Activated CD4-positive, alpha-beta T cell treated with anti-CD3 and anti-CD28 coated beads for 36 hours (primary cell): ENCODE measurements at regions not wholly inside any gene's neighbourhood (a gene's known extent, or its start where the extent isn't known, plus 50 kb on each side); places are given as distances from the start of the nearest gene placed in this dataset.
"Not testable (repeated sequence)": the region's sequence is repeated elsewhere in the genome, so short reads cannot be mapped to it uniquely, and the experiment has no call there.

ENCODE experiments used
- ATAC-seq: fragments of 200-7000 bp; cut with Tn5 transposase; one replicate; pipeline ENCODE4 v1.10.0; 2021; ENCODE audit warnings: mild to moderate bottlenecking, moderate library complexity
- CTCF ChIA-PET: fragments of 350-600 bp; sonication (Branson Sonifier 250); formaldehyde crosslinking; loops from one replicate; lab custom pipeline; 2021; ENCODE audit warnings: antibody characterized with exemption; lab: Charles Lee
- POLR2A ChIA-PET: fragments of 350-600 bp; sonication (Branson Sonifier 250); formaldehyde crosslinking; loops from one replicate; lab custom pipeline; 2021; ENCODE audit warnings: antibody characterized with exemption, inconsistent platforms; lab: Charles Lee
- DNase-seq: peaks from one replicate; pipeline ENCODE4 v3.0.0-alpha.2; 2020
- H3K27ac Mint-ChIP-seq: one replicate; pipeline ENCODE4 v1.8.0; 2021; ENCODE audit warnings: mixed read lengths
- H3K27me3 Mint-ChIP-seq: one replicate; pipeline ENCODE4 v1.8.0; 2021; ENCODE audit warnings: mixed read lengths
- H3K36me3 Mint-ChIP-seq: one replicate; pipeline ENCODE4 v1.8.0; 2021; ENCODE audit warnings: low read depth, mixed read lengths
- H3K4me1 Mint-ChIP-seq: one replicate; pipeline ENCODE4 v1.8.0; 2021; ENCODE audit warnings: mixed read lengths
- H3K4me3 Mint-ChIP-seq: one replicate; pipeline ENCODE4 v1.8.0; 2021; ENCODE audit warnings: mild to moderate bottlenecking, moderate library complexity, mixed read lengths
- H3K9me3 Mint-ChIP-seq: one replicate; pipeline ENCODE4 v1.8.0; 2021; ENCODE audit warnings: low read depth, mixed read lengths
- intact Hi-C, 2 experiments: fragments of 100-400 bp; cut with DNase I in 1 of 2; cut with micrococcal nuclease in 1 of 2; formaldehyde crosslinking; loops; one replicate each; pipeline versions ENCODE4 v1.14.2 to v1.15.1; 2022 to 2024; cut with DNase I, micrococcal nuclease

DNA sequence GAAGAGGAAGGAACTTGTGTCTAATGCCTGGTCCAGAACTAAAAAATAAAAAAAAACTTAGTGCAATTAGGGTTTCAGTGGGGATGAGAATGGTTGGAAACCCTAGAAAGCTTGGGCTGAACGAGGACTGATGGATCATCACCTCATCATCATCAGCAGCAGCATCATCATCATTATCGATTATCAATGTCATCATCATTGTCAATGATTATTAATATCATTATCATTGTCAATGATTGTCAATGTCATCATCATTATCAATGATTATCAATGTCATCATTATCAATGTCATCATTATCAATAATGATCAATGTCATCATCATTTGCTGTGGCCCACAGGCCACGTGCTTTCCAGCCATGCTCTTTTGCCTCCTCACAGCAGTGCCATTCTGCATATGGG is 952.0 kb upstream of the ZNF722 start:
- DNase-seq (no peak), ATAC-seq (no peak)
- CTCF ChIA-PET = no interaction called here
- POLR2A ChIA-PET = no interaction called here
- peaks cover 5% of the 10 kb centered on the region for H3K36me3 Mint-ChIP-seq
- no peak overlapping the region for H3K27ac Mint-ChIP-seq
- no peaks in the 10 kb centered on the region for H3K4me1 Mint-ChIP-seq
- H3K27me3 Mint-ChIP-seq = no peaks in the 10 kb centered on the region
- intact Hi-C loops = loop anchor here in 1 of 2 experiments (10.0 kb wide), 1 partner anchor 62 kb away; no protein-coding TSS in a partner anchor
- H3K9me3 Mint-ChIP-seq = peaks cover 32% of the 10 kb centered on the region
- no peak overlapping the region for H3K4me3 Mint-ChIP-seq

DNA sequence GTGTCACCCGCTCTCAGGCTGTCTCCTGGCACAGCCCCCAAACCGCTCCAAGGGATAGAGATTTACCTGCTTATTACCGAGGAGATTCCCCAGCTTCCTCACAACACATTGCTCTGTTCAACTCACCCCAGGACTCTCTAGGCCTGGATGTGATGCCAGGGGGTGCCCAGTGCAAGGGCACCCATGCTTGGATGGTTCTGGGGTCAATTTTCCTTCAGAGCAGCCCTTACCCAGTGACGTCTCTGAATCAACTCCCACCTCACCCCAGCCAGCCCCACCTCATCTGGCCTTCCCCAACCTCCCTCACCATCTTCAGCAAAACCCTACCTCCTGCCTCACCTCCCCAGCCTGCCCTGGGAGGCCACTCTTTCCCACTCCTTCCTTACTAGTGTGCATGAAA is 951.6 kb upstream of the ZNF722 start:
- H3K27ac Mint-ChIP-seq = no peak overlapping the region
- intact Hi-C loops = loop anchor here in 1 of 2 experiments (10.0 kb wide), 1 partner anchor 62 kb away; no protein-coding TSS in a partner anchor
- ChIA-PET POLR2A (no interaction called here), CTCF (no interaction called here)
- no peaks in the 10 kb centered on the region for H3K4me1 Mint-ChIP-seq
- H3K4me3 Mint-ChIP-seq = no peak overlapping the region
- ATAC-seq (no peak), DNase-seq (no peak)
- peaks cover 29% of the 10 kb centered on the region for H3K9me3 Mint-ChIP-seq
- no peaks in the 10 kb centered on the region for H3K27me3 Mint-ChIP-seq
- H3K36me3 Mint-ChIP-seq = peaks cover 5% of the 10 kb centered on the region

DNA sequence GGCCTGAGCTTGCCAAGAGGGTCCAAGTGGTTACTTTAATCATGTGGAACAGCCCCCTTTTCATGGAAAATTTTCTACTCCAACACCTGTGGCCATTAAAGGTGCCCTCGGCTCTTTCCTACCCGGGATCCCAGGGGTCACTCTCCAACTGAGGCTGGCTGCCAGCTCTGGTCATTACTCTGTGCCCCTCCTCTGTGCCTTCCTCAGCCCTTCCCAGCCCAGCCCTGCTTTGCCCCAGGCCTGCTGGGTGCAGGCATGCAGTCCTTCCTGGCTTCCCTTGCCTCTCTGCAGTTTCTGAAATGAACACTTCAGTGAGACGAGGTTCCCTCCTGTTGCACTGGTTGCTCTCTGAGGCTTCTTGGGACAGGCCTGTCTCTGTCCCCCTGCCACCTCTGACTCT is 951.1 kb upstream of the ZNF722 start:
- DNase-seq (no peak), ATAC-seq (no peak)
- ChIA-PET POLR2A (no interaction called here), CTCF (no interaction called here)
- H3K9me3 Mint-ChIP-seq = peaks cover 24% of the 10 kb centered on the region
- peaks cover 5% of the 10 kb centered on the region for H3K36me3 Mint-ChIP-seq
- no peak overlapping the region for H3K4me3 Mint-ChIP-seq
- intact Hi-C loops = loop anchor here in 1 of 2 experiments (10.0 kb wide), 1 partner anchor 63 kb away; no protein-coding TSS in a partner anchor
- no peaks in the 10 kb centered on the region for H3K27me3 Mint-ChIP-seq
- H3K4me1 Mint-ChIP-seq = no peaks in the 10 kb centered on the region
- no peak overlapping the region for H3K27ac Mint-ChIP-seq

DNA sequence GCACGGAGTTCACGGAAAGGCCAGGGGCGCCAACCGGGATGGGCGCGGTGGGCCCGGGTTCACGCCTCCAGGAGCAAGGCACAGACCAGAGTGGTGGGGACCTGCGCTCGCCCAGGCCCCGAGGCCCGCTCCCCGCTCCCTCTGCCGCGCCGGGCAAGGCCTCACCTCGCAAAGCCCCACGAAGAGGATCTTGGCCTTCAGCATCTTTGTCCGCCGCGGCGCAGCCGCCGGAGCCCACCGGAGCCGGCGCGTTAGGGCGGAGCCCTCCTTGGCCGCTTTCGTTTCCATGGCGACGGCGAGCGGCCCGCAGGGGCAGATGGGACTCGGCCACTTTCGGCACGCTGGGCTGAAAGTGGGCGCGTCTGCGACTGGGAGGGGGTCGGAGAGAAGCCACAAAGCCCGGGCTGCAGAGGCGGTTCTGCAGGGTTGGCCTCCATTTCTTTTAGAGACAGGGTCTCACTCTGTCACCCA is 944.4 kb upstream of the ZNF722 start:
- ATAC-seq (no peak), DNase-seq (no peak)
- peaks cover 11% of the 10 kb centered on the region for H3K9me3 Mint-ChIP-seq
- no peak overlapping the region for H3K4me3 Mint-ChIP-seq
- CTCF ChIA-PET = no interaction called here
- POLR2A ChIA-PET = no interaction called here
- H3K4me1 Mint-ChIP-seq = no peaks in the 10 kb centered on the region
- H3K27me3 Mint-ChIP-seq = no peaks in the 10 kb centered on the region
- H3K27ac Mint-ChIP-seq = no peak overlapping the region
- intact Hi-C loops = no loop called here
- no peaks in the 10 kb centered on the region for H3K36me3 Mint-ChIP-seq

DNA sequence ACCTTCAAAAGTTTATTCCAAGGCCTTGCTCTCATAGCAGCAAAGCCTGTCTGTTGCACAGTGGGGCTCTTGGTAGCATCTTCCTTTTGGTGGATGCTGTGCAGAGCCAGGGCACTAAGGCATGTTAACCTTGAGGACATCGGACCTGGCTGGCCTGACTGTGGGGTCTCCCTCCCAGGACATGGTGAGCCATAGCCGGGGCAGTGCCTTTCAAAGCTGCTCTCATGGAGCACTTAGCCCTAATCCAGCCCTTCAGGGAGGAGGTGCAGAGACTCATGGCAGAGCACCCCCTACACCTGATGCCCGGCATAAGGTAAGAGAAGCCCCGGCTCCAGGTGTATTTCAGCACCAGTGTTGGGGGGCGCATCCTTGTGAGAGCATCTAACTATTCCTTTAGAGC is 941.4 kb upstream of the ZNF722 start:
- Mint-ChIP-seq H3K9me3 (peaks cover 8% of the 10 kb centered on the region), H3K36me3 (no peaks in the 10 kb centered on the region), H3K4me3 (no peak overlapping the region), H3K4me1 (no peaks in the 10 kb centered on the region), H3K27ac (no peak overlapping the region), H3K27me3 (no peaks in the 10 kb centered on the region)
- ChIA-PET CTCF (no interaction called here), POLR2A (no interaction called here)
- intact Hi-C loops = no loop called here
- ATAC-seq (no peak), DNase-seq (no peak)

DNA sequence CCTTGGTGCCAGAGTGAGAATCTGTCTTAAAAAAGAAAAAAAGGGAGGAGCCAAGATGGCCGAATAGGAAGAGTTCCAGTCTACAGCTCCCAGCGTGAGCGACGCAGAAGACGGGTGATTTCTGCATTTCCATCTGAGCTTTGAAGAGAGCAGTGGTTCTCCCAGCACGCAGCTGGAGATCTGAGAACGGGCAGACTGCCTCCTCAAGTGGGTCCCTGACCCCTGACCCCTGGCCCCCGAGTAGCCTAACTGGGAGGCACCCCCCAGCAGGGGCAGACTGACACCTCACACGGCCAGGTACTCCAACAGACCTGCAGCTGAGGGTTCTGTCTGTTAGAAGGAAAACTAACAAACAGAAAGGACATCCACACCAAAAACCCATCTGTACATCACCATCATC is 937.9 kb upstream of the ZNF722 start:
- H3K4me3 Mint-ChIP-seq, H3K4me1 Mint-ChIP-seq, intact Hi-C loops, CTCF ChIA-PET, POLR2A ChIA-PET, H3K9me3 Mint-ChIP-seq, DNase-seq, H3K27me3 Mint-ChIP-seq, H3K27ac Mint-ChIP-seq, H3K36me3 Mint-ChIP-seq, ATAC-seq: not testable (repeated sequence)

DNA sequence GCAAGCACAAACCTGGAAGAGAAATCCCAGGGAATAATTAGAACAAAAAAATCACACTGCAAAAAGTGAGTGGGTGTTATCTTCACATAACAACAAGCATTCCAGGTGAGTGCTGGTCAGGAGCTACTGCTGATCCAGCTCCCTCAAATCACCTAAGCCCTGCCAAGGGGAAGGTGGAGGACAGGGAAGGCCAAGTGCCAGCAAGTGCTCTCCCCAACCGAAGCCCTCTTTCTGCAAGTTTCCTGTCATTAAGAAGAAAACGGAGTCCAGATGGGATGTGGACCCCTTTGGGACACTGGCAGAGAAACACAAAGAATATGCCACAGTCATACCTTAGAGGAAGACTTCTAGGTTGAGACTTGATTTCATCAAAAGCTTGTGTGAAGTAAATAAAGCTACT is 933.0 kb upstream of the ZNF722 start:
- CTCF ChIA-PET = no interaction called here
- H3K4me3 Mint-ChIP-seq = no peak overlapping the region
- H3K4me1 Mint-ChIP-seq = no peaks in the 10 kb centered on the region

DNA sequence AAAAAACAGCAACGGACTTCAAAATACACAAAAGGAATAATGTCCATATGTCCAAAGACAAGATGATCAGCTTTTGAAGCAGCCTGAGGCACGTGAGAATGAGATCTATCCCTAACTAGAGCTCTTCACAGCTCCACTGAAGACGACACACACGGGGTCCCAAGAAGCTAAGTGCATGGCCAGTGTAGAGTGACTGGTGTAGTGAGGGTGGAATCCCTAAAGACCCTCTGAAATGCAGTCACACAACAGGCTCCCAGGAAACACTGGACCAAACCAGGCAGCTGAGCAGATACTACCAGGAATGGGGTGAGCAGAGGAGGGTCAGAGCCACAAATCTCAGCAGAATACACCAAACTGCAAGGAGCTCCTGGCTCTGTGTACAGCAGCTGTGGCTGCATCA is 932.4 kb upstream of the ZNF722 start:
- H3K27ac Mint-ChIP-seq, H3K4me3 Mint-ChIP-seq, ATAC-seq, DNase-seq, intact Hi-C loops, POLR2A ChIA-PET, H3K27me3 Mint-ChIP-seq, H3K4me1 Mint-ChIP-seq, CTCF ChIA-PET, H3K36me3 Mint-ChIP-seq: not testable (repeated sequence)
- peaks cover 11% of the 10 kb centered on the region for H3K9me3 Mint-ChIP-seq

More for the DNA sequence above, 933.0 kb upstream of the ZNF722 start:
- H3K36me3 Mint-ChIP-seq = no peaks in the 10 kb centered on the region
- H3K27me3 Mint-ChIP-seq = no peaks in the 10 kb centered on the region
- intact Hi-C loops = no loop called here
- H3K9me3 Mint-ChIP-seq = peaks cover 11% of the 10 kb centered on the region
- no peak overlapping the region for H3K27ac Mint-ChIP-seq
- DNase-seq (no peak), ATAC-seq (no peak)
- POLR2A ChIA-PET = no interaction called here

DNA sequence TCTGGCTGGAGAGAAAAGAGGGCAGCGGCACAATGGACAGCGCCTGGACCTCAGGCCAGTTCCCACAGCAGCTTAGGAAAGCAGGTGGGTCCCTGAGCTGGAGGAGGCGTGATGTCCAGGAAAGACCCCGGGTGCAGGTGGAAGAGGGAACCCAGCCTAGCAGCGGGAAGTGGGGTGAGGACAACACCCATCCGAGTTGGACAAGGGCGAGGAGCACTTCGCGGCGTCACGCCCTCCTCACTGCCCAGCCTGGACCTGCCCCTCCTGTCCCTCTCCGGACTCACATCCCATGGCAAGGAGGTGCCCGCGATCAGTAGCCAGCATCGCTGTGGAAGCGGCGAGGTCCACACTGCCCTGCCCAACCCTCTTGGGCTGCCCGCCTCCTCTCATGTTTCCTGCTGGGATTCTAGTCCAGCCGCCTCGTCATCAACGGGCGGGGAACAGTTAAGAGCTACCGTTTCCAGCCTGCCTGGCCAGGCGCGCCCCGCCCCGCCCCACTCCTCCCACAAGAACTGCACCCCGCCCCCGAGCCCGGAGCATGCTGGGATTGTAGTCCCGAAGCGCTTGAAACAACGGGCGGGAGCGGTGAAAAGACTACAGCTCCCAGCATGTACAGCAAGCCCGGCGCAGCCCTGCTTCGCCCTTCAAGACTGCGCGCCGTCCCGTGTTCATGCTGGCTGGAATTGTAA is 930.6 kb upstream of the ZNF722 start:
- no peak overlapping the region for H3K4me3 Mint-ChIP-seq
- no peak overlapping the region for H3K27ac Mint-ChIP-seq
- H3K36me3 Mint-ChIP-seq = no peaks in the 10 kb centered on the region
- ATAC-seq = no peak
- intact Hi-C loops = no loop called here
- peaks cover 16% of the 10 kb centered on the region for H3K9me3 Mint-ChIP-seq
- no peak for DNase-seq
- POLR2A ChIA-PET = no interaction called here
- no peaks in the 10 kb centered on the region for H3K4me1 Mint-ChIP-seq
- H3K27me3 Mint-ChIP-seq = no peaks in the 10 kb centered on the region
- CTCF ChIA-PET = interaction anchor here (0.6 kb wide), 1 partner anchor 1417 kb away, joined by 3 read pairs; no protein-coding TSS in a partner anchor

DNA sequence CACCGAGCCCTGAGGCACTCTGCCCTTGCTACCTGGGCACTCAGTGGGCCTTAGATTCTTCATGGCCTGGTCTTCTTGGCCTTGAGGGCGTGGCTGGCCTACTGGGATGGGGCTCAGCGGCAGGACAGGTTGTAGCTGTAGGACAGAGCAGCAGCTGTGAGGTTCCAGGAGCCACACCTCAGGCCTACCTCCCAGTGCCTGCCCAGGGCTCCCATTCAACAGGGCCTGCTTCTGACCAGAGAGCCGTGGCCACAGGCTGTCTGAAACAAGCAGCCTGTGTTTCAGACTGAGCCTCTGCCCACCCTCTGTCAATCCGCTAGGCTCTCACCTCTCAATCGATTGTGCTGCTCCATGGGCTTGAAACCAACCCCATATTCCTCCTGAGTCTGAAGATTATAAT is 928.0 kb upstream of the ZNF722 start:
- H3K4me3 Mint-ChIP-seq = no peak overlapping the region
- DNase-seq (no peak), ATAC-seq (no peak)
- H3K27ac Mint-ChIP-seq = no peak overlapping the region
- peaks cover 2% of the 10 kb centered on the region for H3K36me3 Mint-ChIP-seq
- H3K27me3 Mint-ChIP-seq = no peaks in the 10 kb centered on the region
- ChIA-PET CTCF (no interaction called here), POLR2A (no interaction called here)
- intact Hi-C loops = loop anchor here in 1 of 2 experiments (10.0 kb wide), 1 partner anchor 64 kb away; no protein-coding TSS in a partner anchor
- H3K9me3 Mint-ChIP-seq = peaks cover 23% of the 10 kb centered on the region
- no peaks in the 10 kb centered on the region for H3K4me1 Mint-ChIP-seq

DNA sequence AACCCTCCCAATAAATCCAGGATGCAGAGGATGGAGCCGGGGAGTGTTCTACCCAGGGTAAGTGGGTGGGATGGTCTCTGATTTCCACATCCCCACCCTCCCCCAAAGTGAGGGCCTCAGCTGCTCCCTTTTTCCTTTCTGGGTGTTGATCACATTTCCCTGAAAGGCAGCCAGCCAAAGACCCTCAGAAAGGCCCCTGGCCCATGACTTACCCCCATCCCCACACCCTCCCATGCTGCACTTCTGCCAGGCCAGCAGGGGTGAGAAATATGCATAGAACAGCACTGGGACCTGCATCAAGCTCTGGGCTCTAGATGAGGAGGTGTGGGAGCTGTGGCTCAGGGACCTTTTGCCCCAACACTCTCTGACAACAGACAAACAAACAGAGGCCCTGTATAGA is 927.3 kb upstream of the ZNF722 start:
- H3K4me3 Mint-ChIP-seq = no peak overlapping the region
- POLR2A ChIA-PET = no interaction called here
- DNase-seq = no peak

DNA sequence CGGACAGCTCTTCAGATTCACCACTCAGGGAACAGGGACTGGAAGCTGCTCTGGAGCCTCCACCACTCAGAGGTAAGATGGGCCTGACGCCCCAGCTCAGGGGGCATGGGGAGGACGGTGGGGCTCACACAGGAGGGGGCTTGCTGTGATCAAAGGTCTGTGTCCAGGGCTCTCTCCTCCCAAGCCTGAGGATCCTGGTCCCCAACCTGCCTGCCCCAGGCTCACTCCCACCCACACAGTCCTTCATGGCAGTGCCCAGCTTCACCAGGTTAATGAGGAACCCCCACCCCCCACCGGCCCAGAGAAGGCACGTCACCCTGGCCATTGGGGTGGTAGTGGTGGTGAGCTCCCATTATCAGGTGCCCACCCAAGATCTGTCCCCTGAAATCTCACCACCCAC is 926.7 kb upstream of the ZNF722 start:
- no peak overlapping the region for H3K27ac Mint-ChIP-seq
- DNase-seq = no peak
- CTCF ChIA-PET = no interaction called here
- no peak for ATAC-seq
- H3K36me3 Mint-ChIP-seq = peaks cover 2% of the 10 kb centered on the region
- no peak overlapping the region for H3K4me3 Mint-ChIP-seq
- no peaks in the 10 kb centered on the region for H3K4me1 Mint-ChIP-seq
- POLR2A ChIA-PET = no interaction called here
- no peaks in the 10 kb centered on the region for H3K27me3 Mint-ChIP-seq
- intact Hi-C loops = loop anchor here in 1 of 2 experiments (10.0 kb wide), 1 partner anchor 63 kb away; no protein-coding TSS in a partner anchor
- H3K9me3 Mint-ChIP-seq = peaks cover 23% of the 10 kb centered on the region

More for the DNA sequence above, 927.3 kb upstream of the ZNF722 start:
- Mint-ChIP-seq H3K27me3 (no peaks in the 10 kb centered on the region), H3K4me1 (no peaks in the 10 kb centered on the region), H3K9me3 (peaks cover 23% of the 10 kb centered on the region), H3K27ac (no peak overlapping the region), H3K36me3 (peaks cover 2% of the 10 kb centered on the region)
- ATAC-seq = no peak
- CTCF ChIA-PET = no interaction called here
- intact Hi-C loops = loop anchor here in 1 of 2 experiments (10.0 kb wide), 1 partner anchor 63 kb away; no protein-coding TSS in a partner anchor
